ENCODE measurements at regions not wholly inside any gene's neighbourhood (a gene's known extent, or its start where the extent isn't known, plus 50 kb on each side); places are given as distances from the start of the nearest gene placed in this dataset.

- no peak for DNase-seq (ENCODE audit: low read depth in 2 of 2)
These were observed 498.8 kb upstream of the TCF4 start for GRCh38 chr18:56086786-56087185.

- no peak for DNase-seq (ENCODE audit: low read depth in 2 of 2)
These were observed 498.2 kb upstream of the TCF4 start for GRCh38 chr18:56086176-56086575.

- no peak for DNase-seq (ENCODE audit: low read depth in 2 of 2)
These were observed 497.6 kb upstream of the TCF4 start for GRCh38 chr18:56085551-56085950.

GRCh38 chr18:56083523-56084287, 495.7 kb upstream of the TCF4 start:
- DNase-seq (ENCODE audit: low read depth in 2 of 2), result peak in 1 of 2 donors; percentile 47

- DNase-seq (ENCODE audit: low read depth in 2 of 2), result peak; percentile 91 to 98
These were observed 495.1 kb upstream of the TCF4 start for GRCh38 chr18:56083097-56083521.

- no peak for DNase-seq (ENCODE audit: low read depth in 2 of 2)
These were observed 488.7 kb upstream of the TCF4 start for GRCh38 chr18:56076723-56077122.

- no peak for DNase-seq (ENCODE audit: low read depth in 2 of 2)
These were observed 480.7 kb upstream of the TCF4 start for GRCh38 chr18:56068701-56069100.

- DNase-seq (ENCODE audit: low read depth in 2 of 2), result peak in 1 of 2 donors; percentile 2
These were observed 480.1 kb upstream of the TCF4 start for GRCh38 chr18:56067969-56068671.

GRCh38 chr18:56067214-56067894, 479.4 kb upstream of the TCF4 start:
- DNase-seq (ENCODE audit: low read depth in 2 of 2), result no peak

GRCh38 chr18:56066524-56067213, 478.7 kb upstream of the TCF4 start:
- peak in 1 of 2 donors; percentile 17 for DNase-seq (ENCODE audit: low read depth in 2 of 2)

- DNase-seq (ENCODE audit: low read depth in 2 of 2), result no peak
These were observed 477.1 kb upstream of the TCF4 start for GRCh38 chr18:56065086-56065485.

- no peak for DNase-seq (ENCODE audit: low read depth in 2 of 2)
These were observed 474.9 kb upstream of the TCF4 start for GRCh38 chr18:56062931-56063330.

- no peak for DNase-seq (ENCODE audit: low read depth in 2 of 2)
These were observed 473.1 kb upstream of the TCF4 start for GRCh38 chr18:56060967-56061541.

- no peak for DNase-seq (ENCODE audit: low read depth in 2 of 2)
These were observed 464.2 kb upstream of the TCF4 start for GRCh38 chr18:56052202-56052601.

- DNase-seq (ENCODE audit: low read depth in 2 of 2), result no peak
These were observed 456.2 kb upstream of the TCF4 start for GRCh38 chr18:56044239-56044638.

GRCh38 chr18:56043641-56044061, 455.7 kb upstream of the TCF4 start:
- DNase-seq (ENCODE audit: low read depth in 2 of 2), result peak; percentile 43 to 71

- DNase-seq (ENCODE audit: low read depth in 2 of 2), result no peak
These were observed 455.0 kb upstream of the TCF4 start for GRCh38 chr18:56042915-56043536.

GRCh38 chr18:56038171-56039030, 450.4 kb upstream of the TCF4 start:
- DNase-seq (ENCODE audit: low read depth in 2 of 2), result no peak

- no peak for DNase-seq (ENCODE audit: low read depth in 2 of 2)
These were observed 448.7 kb upstream of the TCF4 start for GRCh38 chr18:56036741-56037140.

GRCh38 chr18:56035546-56035945, 447.6 kb upstream of the TCF4 start:
- DNase-seq (ENCODE audit: low read depth in 2 of 2), result no peak
